Heart left ventricle (tissue), 16 donors: ENCODE measurements at regions not wholly inside any gene's neighbourhood (a gene's known extent, or its start where the extent isn't known, plus 50 kb on each side); places are given as distances from the start of the nearest gene placed in this dataset.

ENCODE experiments used
- ATAC-seq, 4 donors: fragments of 200-7000 bp; cut with Tn5 transposase; one replicate each; pipeline ENCODE4 v1.9.1; 2020 to 2022; ENCODE audit warnings: moderate library complexity in 4 of 4, mild to moderate bottlenecking in 3 of 4, moderate number of reproducible peaks in 1 of 4
- DNase-seq, 5 donors: peaks; one replicate each; pipeline ENCODE4 v3.0.0-alpha.2; 2020
- H3K27ac ChIP-seq, 12 donors: fragments of 200-600 bp; sonication (generic) in 4 of 12; one replicate each; pipeline versions ENCODE4 v1.5.0 to v1.8.0; 2016 to 2022; ENCODE audit warnings: mild to moderate bottlenecking in 2 of 12
- H3K27me3 ChIP-seq, 9 donors: fragments of 200-600 bp; sonication (generic) in 2 of 9; one replicate each; pipeline versions ENCODE4 v1.5.1 to v1.8.0; 2016 to 2022; ENCODE audit warnings: mild to moderate bottlenecking in 3 of 9
- H3K36me3 ChIP-seq, 9 donors: fragments of 200-600 bp; sonication (generic) in 2 of 9; one replicate each; pipeline versions ENCODE4 v1.5.0 to v1.8.0; 2018 to 2022; ENCODE audit warnings: mild to moderate bottlenecking in 2 of 9
- H3K4me1 ChIP-seq, 12 donors: fragments of 200-600 bp; sonication (generic) in 4 of 12; one replicate each; pipeline versions ENCODE4 v1.5.0 to v1.8.0; 2016 to 2022; ENCODE audit warnings: mild to moderate bottlenecking in 3 of 12
- H3K4me3 ChIP-seq, 12 donors: fragments of 200-600 bp; sonication (generic) in 4 of 12; one replicate each; pipeline versions ENCODE4 v1.5.0 to v1.8.0; 2017 to 2022; ENCODE audit warnings: mild to moderate bottlenecking in 9 of 12, moderate library complexity in 4 of 12
- H3K9me3 ChIP-seq, 12 donors: fragments of 200-600 bp; sonication (generic) in 4 of 12; one replicate each; pipeline versions ENCODE4 v1.5.0 to v1.8.0; 2016 to 2022; ENCODE audit warnings: mild to moderate bottlenecking in 1 of 12
- CTCF ChIP-seq, 12 donors: fragments of 200-600 bp; sonication (generic) in 4 of 12; IDR thresholded peaks; one replicate each; pipeline versions ENCODE4 v1.5.0 to v1.8.0; 2018 to 2022; ENCODE audit warnings: antibody characterized with exemption in 12 of 12, mild to moderate bottlenecking in 5 of 12
- POLR2A ChIP-seq, 2 donors: fragments of 450-650 bp; IDR thresholded peaks; one replicate each; pipeline ENCODE4 v1.6.1; 2017; ENCODE audit warnings: antibody characterized with exemption in 2 of 2, mild to moderate bottlenecking in 2 of 2, moderate library complexity in 2 of 2
- WGBS, 4 donors: extraction: QIAGEN DNeasy Blood & Tissue Kit in 2 of 4; methylation state at CpG; one replicate each; pipeline versions ENCODE4 v1.1.5 to v1.1.7; 2013 to 2018; 5-methylcytosine and 5-hydroxymethylcytosine counted together
- intact Hi-C, 10 donors: fragments of 100-400 bp; cut with DNase I; formaldehyde crosslinking; loops; one replicate each; pipeline versions ENCODE4 v1.11.1 to v1.14.2; 2022
- donor health status: ischemic (EF 13 %, LVEDD 7.1; RV severe dilation, severe dysfunction).
- donor health status: healthy with polysubstance abuse.
- donor health status: DM: no; HTN: yes; CAD: no.
- donor health status: DM: no; HTN: no; CAD: no.
- donor health status: ischemic (EF 25% LVEDD 6.9; RV normal size, moderate dysfunction).
- donor health status: ischemic (EF 25% LVEDD 5.7; RV mildly dilated, moderate dysfunction).
- donor health status: healthy.
- donor health status: DM: yes; HTN: yes; CAD: no.
- donor health status: ischemic (EF 35%, LVEDD 5.7; RV mildly dilated, moderate dysfunction).
- donor health status: nonischemic (EF 11% LVEDD 7.7; RV severe dilation, severe dysfunction).
- donor health status: DM: yes; HTN: yes; CAD: no.
- donor health status: PGD.
- donor health status: ischemic (EF 29% LVEDD 5.4; RV normal size, mild dysfunction).
- donor health status: nonischemic (EF 23%, LVEDD 6.1; RV moderate dilation, normal function).

DNA sequence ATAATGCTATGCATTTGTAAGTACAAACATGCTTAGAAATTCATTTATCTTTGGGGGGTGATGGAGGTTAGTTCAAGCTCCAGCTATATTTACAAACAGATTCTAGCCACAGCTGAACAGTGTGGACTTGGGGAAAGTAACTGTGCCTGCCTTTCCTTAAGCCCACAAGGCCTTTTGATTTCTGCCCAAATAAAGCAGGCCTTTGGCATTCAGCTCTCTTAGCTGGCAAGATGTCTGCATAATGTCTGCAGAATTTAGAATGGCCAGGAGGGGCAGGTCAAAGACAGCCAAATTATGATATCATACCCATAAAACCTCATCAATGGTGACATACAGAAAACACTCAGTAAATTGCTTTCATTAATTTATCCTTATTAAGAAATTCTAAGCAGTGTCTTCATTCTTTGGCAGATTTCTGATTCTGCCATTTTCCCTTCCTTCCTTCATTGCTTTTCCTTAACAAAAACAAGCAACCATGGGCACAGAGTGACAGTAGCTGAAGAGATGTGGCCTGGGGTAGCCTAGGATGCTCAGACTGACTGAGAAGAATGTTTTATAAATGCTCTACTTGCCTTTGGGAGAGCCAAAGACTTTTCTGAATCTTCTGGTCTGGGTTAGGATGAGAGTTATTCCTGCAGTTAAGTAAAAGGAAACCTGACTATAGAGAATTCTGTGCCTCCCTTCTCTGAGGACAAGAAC is 538.7 kb upstream of the NR3C2 start:
- intact Hi-C loops, result no loop called here

GRCh38 chr4:148978301-148978700 is 536.1 kb upstream of the NR3C2 start:
- intact Hi-C loops, result no loop called here
- Histone ChIP-seq H3K36me3 (no peaks in the 10 kb centered on the region), H3K4me3 (no peak overlapping the region), H3K27ac (no peak overlapping the region), H3K9me3 (no peaks in the 10 kb centered on the region), H3K27me3 (no peaks in the 10 kb centered on the region), H3K4me1 (peaks cover 0 to 9% (median 0%) of the 10 kb centered on the region in 12 donors)
- TF ChIP-seq CTCF (IDR thresholded peaks at IDR 0.05) (no peak), POLR2A (IDR thresholded peaks at IDR 0.05) (no peak)
- no peak for ATAC-seq
- DNase-seq, result no peak
- 89 to 97% (median 91%) methylated on average over 3 of the region's 3 CpGs for WGBS, 4 donors

More for the DNA sequence above, 538.7 kb upstream of the NR3C2 start:
- H3K4me3 ChIP-seq, result no peak overlapping the region
- H3K27me3 ChIP-seq, result no peaks in the 10 kb centered on the region
- ATAC-seq (peak in 3 of 4 donors; percentile 28 to 61 (median 45)), DNase-seq (peak in 1 of 5 donors; percentile 7)
- H3K9me3 ChIP-seq, result no peaks in the 10 kb centered on the region
- TF ChIP-seq CTCF (IDR thresholded peaks at IDR 0.05), result peak in 1 of 12 donors; percentile 10
- TF ChIP-seq POLR2A (IDR thresholded peaks at IDR 0.05), result no peak
- no peaks in the 10 kb centered on the region for H3K36me3 ChIP-seq
- peaks cover 0 to 9% (median 0%) of the 10 kb centered on the region in 12 donors for H3K4me1 ChIP-seq
- peak overlapping the region in 1 of 12 donors; percentile 33 for H3K27ac ChIP-seq

DNA sequence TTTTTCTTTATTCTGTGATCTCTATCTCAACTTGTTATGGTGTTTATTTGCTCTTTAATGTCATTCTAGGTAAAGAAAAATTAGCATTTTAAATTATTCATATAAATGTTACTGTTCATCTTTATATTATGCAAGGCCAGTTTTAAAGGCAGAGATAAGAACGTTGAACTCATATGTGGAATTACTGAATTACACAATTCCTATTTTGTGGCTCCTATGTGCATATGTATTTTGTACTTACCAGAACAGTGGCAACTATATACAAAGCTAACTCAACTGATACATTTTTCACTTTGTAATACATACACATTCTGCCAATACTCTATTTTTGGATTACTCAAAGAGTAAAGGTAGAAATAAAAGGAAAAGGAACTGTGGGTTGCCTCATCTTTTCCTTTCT is 533.2 kb upstream of the NR3C2 start:
- ATAC-seq (no peak), DNase-seq (no peak)
- intact Hi-C loops, result no loop called here
- H3K9me3 ChIP-seq, result no peaks in the 10 kb centered on the region
- H3K27ac ChIP-seq, result no peak overlapping the region
- WGBS, 4 donors, result 61 to 82% (median 73%) methylated on average over 1 of the region's 1 CpG
- no peak for TF ChIP-seq POLR2A (IDR thresholded peaks at IDR 0.05)
- TF ChIP-seq CTCF (IDR thresholded peaks at IDR 0.05), result no peak
- no peaks in the 10 kb centered on the region for H3K36me3 ChIP-seq
- H3K4me3 ChIP-seq, result no peak overlapping the region
- peaks cover 0 to 2% (median 0%) of the 10 kb centered on the region in 12 donors for H3K4me1 ChIP-seq
- no peaks in the 10 kb centered on the region for H3K27me3 ChIP-seq

DNA sequence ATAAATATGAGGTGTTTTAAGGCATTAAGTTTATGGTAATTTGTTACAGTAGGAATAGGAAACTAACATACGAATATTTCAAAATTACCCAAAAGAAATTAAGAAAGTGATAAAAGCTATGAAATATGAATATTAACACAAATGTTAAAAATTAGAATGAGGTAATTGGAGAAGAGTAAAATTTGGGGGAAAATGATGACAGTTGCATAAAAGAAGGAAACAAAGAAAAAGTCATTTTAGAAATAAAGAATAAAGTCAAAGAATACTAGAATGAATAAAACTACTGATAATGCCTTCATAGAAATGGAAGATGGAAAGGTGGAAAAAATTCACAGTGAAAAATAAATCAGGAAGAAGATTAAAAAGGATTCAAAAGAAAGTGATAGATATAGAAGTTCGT is 522.9 kb upstream of the NR3C2 start:
- no peak for TF ChIP-seq CTCF (IDR thresholded peaks at IDR 0.05)
- no peak for ATAC-seq

More for the DNA sequence above, 522.9 kb upstream of the NR3C2 start:
- Histone ChIP-seq H3K4me1 (no peaks in the 10 kb centered on the region), H3K27me3 (no peaks in the 10 kb centered on the region), H3K27ac (no peak overlapping the region), H3K9me3 (peaks cover 0 to 6% (median 0%) of the 10 kb centered on the region in 12 donors), H3K4me3 (no peak overlapping the region), H3K36me3 (no peaks in the 10 kb centered on the region)
- no peak for DNase-seq
- intact Hi-C loops, result no loop called here
- 83 to 92% (median 90%) methylated on average over 2 of the region's 2 CpGs for WGBS, 4 donors
